OCI-LY1 (cell line): ENCODE measurements at regions not wholly inside any gene's neighbourhood (a gene's known extent, or its start where the extent isn't known, plus 50 kb on each side); places are given as distances from the start of the nearest gene placed in this dataset.

Experiments
- CTCF ChIP-seq: fragments of 200-600 bp; sonication (generic), shearing (Covaris generic); IDR thresholded peaks from 2 replicates; pipeline ENCODE4 v1.5.1; 2017; ENCODE audit warnings: mild to moderate bottlenecking, antibody characterized with exemption, low read length, moderate library complexity, mixed read lengths
- EZH2 ChIP-seq: fragments of 200-600 bp; sonication (generic), shearing (Covaris generic); IDR thresholded peaks from 2 replicates; pipeline ENCODE4 v1.8.0; 2017; ENCODE audit warnings: borderline replicate concordance, mixed run types, mild to moderate bottlenecking, antibody characterized with exemption, low read length, moderate library complexity, mixed read lengths

- no peak for TF ChIP-seq CTCF
- no peak for TF ChIP-seq EZH2
These were observed 246.7 kb upstream of the NRIP1 start for GRCh38 chr21:15311510-15311909.
